ENCODE measurements at regions not wholly inside any gene's neighbourhood (a gene's known extent, or its start where the extent isn't known, plus 50 kb on each side); places are given as distances from the start of the nearest gene placed in this dataset.

DNA sequence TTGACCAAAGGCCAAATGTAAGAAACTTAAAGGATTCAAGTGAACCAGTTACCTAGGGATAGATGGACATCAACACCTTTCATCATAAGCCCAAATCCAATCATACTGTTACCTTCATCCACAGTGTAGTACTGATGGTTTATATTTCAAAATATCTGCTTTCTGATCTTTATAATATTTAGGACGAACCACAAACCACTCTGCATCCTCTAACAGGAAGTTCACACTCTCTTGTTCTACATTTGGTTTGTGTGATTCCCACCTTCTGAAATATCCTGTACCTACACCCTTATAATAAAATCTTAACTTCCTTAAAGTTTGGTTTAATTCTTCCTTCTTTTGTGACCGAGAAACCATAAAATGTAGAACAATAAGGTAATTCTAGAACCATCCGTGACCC is 535.7 kb upstream of the CHAC2 start:
- Histone ChIP-seq H3K9me3 (ENCODE audit: control insufficient read depth, low read length) (no peaks in the 10 kb centered on the region), H3K27me3 (ENCODE audit: control insufficient read depth, insufficient read depth, low read length) (no peaks in the 10 kb centered on the region), H3K4me2 (ENCODE audit: low read length) (no peak overlapping the region), H3K4me1 (no peaks in the 10 kb centered on the region), H3K36me3 (ENCODE audit: control insufficient read depth, insufficient read depth, low read length) (no peaks in the 10 kb centered on the region), H3K79me2 (no peaks in the 10 kb centered on the region), H3K27ac (no peak overlapping the region), H3K9ac (no peak overlapping the region), H3K4me3 (ENCODE audit: low read depth, low read length) (no peak overlapping the region), H2AFZ (no peak overlapping the region)
- TF ChIP-seq, protein P1, sequence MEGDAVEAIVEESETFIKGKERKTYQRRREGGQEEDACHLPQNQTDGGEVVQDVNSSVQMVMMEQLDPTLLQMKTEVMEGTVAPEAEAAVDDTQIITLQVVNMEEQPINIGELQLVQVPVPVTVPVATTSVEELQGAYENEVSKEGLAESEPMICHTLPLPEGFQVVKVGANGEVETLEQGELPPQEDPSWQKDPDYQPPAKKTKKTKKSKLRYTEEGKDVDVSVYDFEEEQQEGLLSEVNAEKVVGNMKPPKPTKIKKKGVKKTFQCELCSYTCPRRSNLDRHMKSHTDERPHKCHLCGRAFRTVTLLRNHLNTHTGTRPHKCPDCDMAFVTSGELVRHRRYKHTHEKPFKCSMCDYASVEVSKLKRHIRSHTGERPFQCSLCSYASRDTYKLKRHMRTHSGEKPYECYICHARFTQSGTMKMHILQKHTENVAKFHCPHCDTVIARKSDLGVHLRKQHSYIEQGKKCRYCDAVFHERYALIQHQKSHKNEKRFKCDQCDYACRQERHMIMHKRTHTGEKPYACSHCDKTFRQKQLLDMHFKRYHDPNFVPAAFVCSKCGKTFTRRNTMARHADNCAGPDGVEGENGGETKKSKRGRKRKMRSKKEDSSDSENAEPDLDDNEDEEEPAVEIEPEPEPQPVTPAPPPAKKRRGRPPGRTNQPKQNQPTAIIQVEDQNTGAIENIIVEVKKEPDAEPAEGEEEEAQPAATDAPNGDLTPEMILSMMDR (IDR thresholded peaks at IDR 0.05), result no peak

DNA sequence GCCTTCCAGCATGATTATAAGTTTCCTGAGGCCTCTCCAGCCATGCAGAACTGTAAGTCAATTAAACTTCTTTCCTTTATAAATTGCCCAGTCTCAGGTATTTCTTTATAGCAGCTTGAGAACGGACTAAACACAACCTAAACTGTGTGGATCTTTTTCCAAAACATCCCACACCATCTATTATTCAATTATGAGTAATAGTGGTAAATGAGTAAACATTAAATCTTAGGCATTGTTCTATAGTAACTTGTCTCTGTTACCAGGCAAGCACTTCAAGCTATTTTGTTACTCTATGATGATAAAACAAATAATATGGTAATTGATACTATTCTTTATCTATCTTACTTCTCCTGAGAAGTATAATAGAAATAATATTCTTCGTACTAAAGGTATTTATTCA is 536.9 kb upstream of the CHAC2 start:
- no peaks in the 10 kb centered on the region for H3K79me2 ChIP-seq
- H3K27ac ChIP-seq, result no peak overlapping the region
- no peaks in the 10 kb centered on the region for H3K27me3 ChIP-seq (ENCODE audit: control insufficient read depth, insufficient read depth, low read length)
- TF ChIP-seq, protein P1 (IDR thresholded peaks at IDR 0.05), result no peak
- H2AFZ ChIP-seq, result no peak overlapping the region
- no peaks in the 10 kb centered on the region for H3K4me1 ChIP-seq
- H3K4me3 ChIP-seq (ENCODE audit: low read depth, low read length), result no peak overlapping the region
- no peak overlapping the region for H3K9ac ChIP-seq
- no peak overlapping the region for H3K4me2 ChIP-seq (ENCODE audit: low read length)
- H3K36me3 ChIP-seq (ENCODE audit: control insufficient read depth, insufficient read depth, low read length), result no peaks in the 10 kb centered on the region
- no peaks in the 10 kb centered on the region for H3K9me3 ChIP-seq (ENCODE audit: control insufficient read depth, low read length)

DNA sequence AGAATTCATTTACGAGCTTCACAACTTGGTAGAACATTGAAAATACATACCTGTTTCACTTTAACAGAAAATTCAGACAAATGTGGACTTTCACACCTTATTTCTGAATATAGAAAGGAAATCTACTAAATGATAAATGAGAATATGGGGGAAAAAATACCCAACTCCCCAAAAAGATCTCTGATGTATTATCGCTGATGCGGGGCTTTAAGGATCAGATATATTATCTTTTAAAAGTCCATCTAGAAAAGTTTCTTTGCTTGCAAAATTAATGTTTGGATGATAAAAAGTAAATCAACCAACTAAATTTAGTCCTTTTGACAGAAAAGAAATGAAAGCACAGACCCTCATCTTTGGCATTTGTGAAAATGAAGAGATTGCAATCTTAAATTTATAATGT is 540.1 kb upstream of the CHAC2 start:
- no peaks in the 10 kb centered on the region for H3K9me3 ChIP-seq (ENCODE audit: control insufficient read depth, low read length)
- H3K4me1 ChIP-seq, result no peaks in the 10 kb centered on the region
- H3K4me3 ChIP-seq (ENCODE audit: low read depth, low read length), result no peak overlapping the region
- H3K79me2 ChIP-seq, result no peaks in the 10 kb centered on the region
- H3K4me2 ChIP-seq (ENCODE audit: low read length), result no peak overlapping the region
- no peaks in the 10 kb centered on the region for H3K27me3 ChIP-seq (ENCODE audit: control insufficient read depth, insufficient read depth, low read length)
- H3K9ac ChIP-seq, result no peak overlapping the region
- no peak overlapping the region for H2AFZ ChIP-seq
- H3K27ac ChIP-seq, result no peak overlapping the region
- H3K36me3 ChIP-seq (ENCODE audit: control insufficient read depth, insufficient read depth, low read length), result no peaks in the 10 kb centered on the region
- TF ChIP-seq, protein P1 (IDR thresholded peaks at IDR 0.05), result no peak

DNA sequence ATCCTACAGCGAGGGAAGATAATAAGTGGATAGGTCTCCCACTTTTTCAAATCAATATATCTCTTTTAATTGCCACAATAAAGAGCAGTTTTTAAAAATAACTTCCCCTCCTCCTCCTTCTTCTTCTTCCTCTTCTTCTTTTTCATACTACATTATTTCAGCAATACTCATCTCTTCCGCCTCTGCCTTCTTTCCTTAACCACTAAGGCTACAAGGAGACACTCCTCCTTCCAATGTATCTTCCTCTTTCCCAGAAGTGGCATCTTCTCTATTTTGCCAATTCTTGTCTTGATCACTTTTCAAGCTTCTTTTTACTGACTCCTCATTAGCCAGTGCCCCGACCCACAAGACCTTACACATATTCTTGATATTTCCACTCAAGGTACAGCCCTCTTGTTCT is 546.6 kb upstream of the CHAC2 start:
- Histone ChIP-seq H3K9ac (no peak overlapping the region), H3K4me3 (ENCODE audit: low read depth, low read length) (no peak overlapping the region), H2AFZ (no peak overlapping the region), H3K4me1 (no peaks in the 10 kb centered on the region), H3K27ac (no peak overlapping the region), H3K4me2 (ENCODE audit: low read length) (no peak overlapping the region), H3K27me3 (ENCODE audit: control insufficient read depth, insufficient read depth, low read length) (no peaks in the 10 kb centered on the region), H3K9me3 (ENCODE audit: control insufficient read depth, low read length) (no peaks in the 10 kb centered on the region), H3K36me3 (ENCODE audit: control insufficient read depth, insufficient read depth, low read length) (no peaks in the 10 kb centered on the region), H3K79me2 (no peaks in the 10 kb centered on the region)
- TF ChIP-seq, protein P1 (IDR thresholded peaks at IDR 0.05), result no peak

DNA sequence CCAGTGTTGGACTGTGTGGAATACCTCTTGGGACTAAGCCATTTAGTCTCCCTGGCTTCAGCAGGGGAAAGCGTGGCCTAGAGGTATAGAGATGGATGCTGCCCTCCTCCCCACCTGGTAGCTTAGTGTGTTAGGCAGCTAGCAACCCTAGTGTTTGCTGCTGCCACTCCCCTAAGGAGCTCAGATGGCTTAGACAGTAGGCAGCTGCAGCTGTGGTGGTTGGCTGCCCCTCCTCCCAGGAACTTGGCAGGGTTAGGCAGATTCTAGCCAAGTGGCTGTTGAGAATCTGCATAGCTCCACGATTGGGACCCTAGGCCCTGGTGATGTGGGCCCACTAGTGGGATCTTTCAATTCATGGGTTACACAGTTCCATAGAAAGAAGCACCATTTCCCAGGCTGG is 550.4 kb upstream of the CHAC2 start:
- Histone ChIP-seq H3K27me3 (ENCODE audit: control insufficient read depth, insufficient read depth, low read length) (no peaks in the 10 kb centered on the region), H3K9ac (no peak overlapping the region), H3K27ac (no peak overlapping the region), H2AFZ (no peak overlapping the region), H3K79me2 (no peaks in the 10 kb centered on the region), H3K4me3 (ENCODE audit: low read depth, low read length) (no peak overlapping the region), H3K36me3 (ENCODE audit: control insufficient read depth, insufficient read depth, low read length) (no peaks in the 10 kb centered on the region), H3K4me2 (ENCODE audit: low read length) (no peak overlapping the region), H3K4me1 (no peaks in the 10 kb centered on the region), H3K9me3 (ENCODE audit: control insufficient read depth, low read length) (no peaks in the 10 kb centered on the region)
- TF ChIP-seq, protein P1 (IDR thresholded peaks at IDR 0.05), result no peak

Measured in parathyroid adenoma (tissue), 2 donors.